ENCODE measurements at regions not wholly inside any gene's neighbourhood (a gene's known extent, or its start where the extent isn't known, plus 50 kb on each side); places are given as distances from the start of the nearest gene placed in this dataset.

DNA sequence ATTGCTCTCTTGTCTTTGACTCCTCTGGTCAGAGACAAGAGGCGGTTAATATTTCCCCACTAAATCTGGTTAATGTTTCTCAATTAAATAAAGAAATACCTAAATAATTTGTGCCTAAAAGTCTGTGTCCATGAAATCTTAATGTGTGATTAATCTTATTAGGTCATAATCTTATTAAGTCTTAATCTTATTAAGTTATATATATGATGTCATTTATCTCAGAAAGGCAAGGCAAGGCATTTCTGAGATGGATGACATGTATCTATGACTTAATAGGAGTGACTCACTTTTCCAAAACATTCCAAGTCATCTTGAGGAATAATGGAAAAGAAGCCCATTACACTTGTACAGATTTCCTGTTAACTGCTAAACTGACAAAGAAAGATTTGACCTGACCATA is 74.7 kb downstream of the TRAM1L1 start:
- TF ChIP-seq, protein P1, sequence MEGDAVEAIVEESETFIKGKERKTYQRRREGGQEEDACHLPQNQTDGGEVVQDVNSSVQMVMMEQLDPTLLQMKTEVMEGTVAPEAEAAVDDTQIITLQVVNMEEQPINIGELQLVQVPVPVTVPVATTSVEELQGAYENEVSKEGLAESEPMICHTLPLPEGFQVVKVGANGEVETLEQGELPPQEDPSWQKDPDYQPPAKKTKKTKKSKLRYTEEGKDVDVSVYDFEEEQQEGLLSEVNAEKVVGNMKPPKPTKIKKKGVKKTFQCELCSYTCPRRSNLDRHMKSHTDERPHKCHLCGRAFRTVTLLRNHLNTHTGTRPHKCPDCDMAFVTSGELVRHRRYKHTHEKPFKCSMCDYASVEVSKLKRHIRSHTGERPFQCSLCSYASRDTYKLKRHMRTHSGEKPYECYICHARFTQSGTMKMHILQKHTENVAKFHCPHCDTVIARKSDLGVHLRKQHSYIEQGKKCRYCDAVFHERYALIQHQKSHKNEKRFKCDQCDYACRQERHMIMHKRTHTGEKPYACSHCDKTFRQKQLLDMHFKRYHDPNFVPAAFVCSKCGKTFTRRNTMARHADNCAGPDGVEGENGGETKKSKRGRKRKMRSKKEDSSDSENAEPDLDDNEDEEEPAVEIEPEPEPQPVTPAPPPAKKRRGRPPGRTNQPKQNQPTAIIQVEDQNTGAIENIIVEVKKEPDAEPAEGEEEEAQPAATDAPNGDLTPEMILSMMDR (CRISPR knock-in tag; IDR thresholded peaks at IDR 0.05), result no peak
- TF ChIP-seq SP1 (IDR thresholded peaks at IDR 0.05) (no peak), SP1 (CRISPR knock-in tag; IDR thresholded peaks at IDR 0.05) (no peak), TEAD2 (CRISPR knock-in tag; IDR thresholded peaks at IDR 0.05) (no peak), TEAD3 (CRISPR knock-in tag; optimal IDR thresholded peaks at IDR 0.05; ENCODE audit: borderline replicate concordance) (no peak), FOSL2 (CRISPR knock-in tag; IDR thresholded peaks at IDR 0.05) (no peak), ZNF335 (CRISPR knock-in tag; IDR thresholded peaks at IDR 0.05) (no peak), DNMT1 (CRISPR knock-in tag; IDR thresholded peaks at IDR 0.05) (no peak)

Data from HepG2 (cell line).